ENCODE measurements at regions not wholly inside any gene's neighbourhood (a gene's known extent, or its start where the extent isn't known, plus 50 kb on each side); places are given as distances from the start of the nearest gene placed in this dataset.

DNA sequence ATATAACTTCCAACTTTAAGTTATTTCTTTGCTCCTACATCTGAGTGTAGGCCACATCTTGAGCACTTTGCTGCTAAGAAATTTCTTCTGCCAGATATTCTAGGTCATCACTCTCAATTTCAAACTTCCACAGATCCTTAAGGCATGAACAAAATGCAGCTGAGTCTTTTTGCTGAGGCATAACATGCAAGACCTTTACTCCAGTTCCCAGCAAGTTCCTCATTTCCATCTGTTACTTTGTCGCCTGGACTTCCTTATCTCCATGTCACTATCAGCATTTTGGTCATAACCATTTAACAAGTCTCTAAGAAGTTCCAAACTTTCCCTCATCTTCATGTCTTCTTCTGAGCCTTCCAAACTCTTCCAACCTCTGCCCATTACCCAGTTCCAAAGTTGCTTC, 1077.3 kb upstream of the TMEFF2 start (continued):
- TF ChIP-seq, protein P1, sequence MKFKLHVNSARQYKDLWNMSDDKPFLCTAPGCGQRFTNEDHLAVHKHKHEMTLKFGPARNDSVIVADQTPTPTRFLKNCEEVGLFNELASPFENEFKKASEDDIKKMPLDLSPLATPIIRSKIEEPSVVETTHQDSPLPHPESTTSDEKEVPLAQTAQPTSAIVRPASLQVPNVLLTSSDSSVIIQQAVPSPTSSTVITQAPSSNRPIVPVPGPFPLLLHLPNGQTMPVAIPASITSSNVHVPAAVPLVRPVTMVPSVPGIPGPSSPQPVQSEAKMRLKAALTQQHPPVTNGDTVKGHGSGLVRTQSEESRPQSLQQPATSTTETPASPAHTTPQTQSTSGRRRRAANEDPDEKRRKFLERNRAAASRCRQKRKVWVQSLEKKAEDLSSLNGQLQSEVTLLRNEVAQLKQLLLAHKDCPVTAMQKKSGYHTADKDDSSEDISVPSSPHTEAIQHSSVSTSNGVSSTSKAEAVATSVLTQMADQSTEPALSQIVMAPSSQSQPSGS (CRISPR knock-in tag; IDR thresholded peaks at IDR 0.05; ENCODE audit: borderline replicate concordance, low read depth): no peak

- ChIA-PET CTCF (no interaction called here), POLR2A (no interaction called here)
- H3K36me3 Mint-ChIP-seq: no peaks in the 10 kb centered on the region
- no peak for ATAC-seq
- no peaks in the 10 kb centered on the region; the same call in 1 of the 2 replicates for H3K27me3 Mint-ChIP-seq (ENCODE audit: low read depth)
- no peak overlapping the region for H3K4me3 Mint-ChIP-seq
- no peak overlapping the region for H3K27ac Mint-ChIP-seq
- H3K4me1 Mint-ChIP-seq: no peaks in the 10 kb centered on the region
- TF ChIP-seq ZNF671 (CRISPR knock-in tag; IDR thresholded peaks at IDR 0.05) (no peak), NFYB (CRISPR knock-in tag; conservative IDR thresholded peaks at IDR 0.05; ENCODE audit: low read depth) (no peak), NR3C1 (CRISPR knock-in tag; conservative IDR thresholded peaks at IDR 0.05; ENCODE audit: low read depth) (no peak), NR2C2 (CRISPR knock-in tag; IDR thresholded peaks at IDR 0.05) (no peak), CREM (CRISPR knock-in tag; IDR thresholded peaks at IDR 0.05) (no peak), TCF7 (CRISPR knock-in tag; IDR thresholded peaks at IDR 0.05; ENCODE audit: low read depth) (no peak), KAT7 (CRISPR knock-in tag; IDR thresholded peaks at IDR 0.05; ENCODE audit: borderline replicate concordance) (no peak), GTF2I (CRISPR knock-in tag; conservative IDR thresholded peaks at IDR 0.05) (no peak), ZNF423 (CRISPR knock-in tag; IDR thresholded peaks at IDR 0.05) (no peak)
- TF ChIP-seq, protein P2, sequence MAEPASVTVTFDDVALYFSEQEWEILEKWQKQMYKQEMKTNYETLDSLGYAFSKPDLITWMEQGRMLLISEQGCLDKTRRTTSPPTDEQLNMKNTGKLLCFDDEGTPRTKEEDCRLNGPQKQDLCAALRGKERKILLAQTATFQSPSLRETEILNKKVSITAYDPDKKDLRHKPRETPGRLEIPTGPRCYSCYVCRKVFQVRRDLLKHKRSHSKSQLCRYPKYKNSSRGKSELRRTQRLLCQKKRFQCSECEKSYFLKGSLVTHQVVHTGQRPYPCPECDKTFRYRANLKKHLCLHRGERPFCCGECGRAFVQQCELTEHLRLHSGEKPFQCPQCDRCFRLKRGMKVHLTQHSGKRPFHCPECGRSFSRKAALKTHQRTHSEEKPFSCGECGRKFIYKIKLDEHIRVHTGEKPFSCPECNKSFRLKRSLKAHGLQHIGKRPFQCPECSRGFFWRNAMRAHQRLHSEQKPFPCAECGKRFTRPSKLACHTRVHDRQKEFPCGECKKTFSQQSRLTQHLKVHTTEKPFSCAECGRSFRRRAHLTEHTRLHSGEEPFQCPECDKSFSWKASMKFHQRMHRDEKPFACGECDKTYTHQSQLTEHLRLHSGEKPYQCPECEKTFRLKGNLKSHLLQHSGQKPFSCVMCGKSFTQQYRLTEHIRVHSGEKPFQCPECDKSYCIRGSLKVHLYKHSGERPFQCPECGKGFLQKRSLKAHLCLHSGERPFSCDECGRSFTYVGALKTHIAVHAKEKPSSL (CRISPR knock-in tag; conservative IDR thresholded peaks at IDR 0.05): no peak
- no peak for DNase-seq (ENCODE audit: low spot score)
- H3K9me3 Mint-ChIP-seq: peaks cover 14% of the 10 kb centered on the region
Observed at GRCh38 chr2:193270816-193271215, 1076.1 kb upstream of the TMEFF2 start.

DNA sequence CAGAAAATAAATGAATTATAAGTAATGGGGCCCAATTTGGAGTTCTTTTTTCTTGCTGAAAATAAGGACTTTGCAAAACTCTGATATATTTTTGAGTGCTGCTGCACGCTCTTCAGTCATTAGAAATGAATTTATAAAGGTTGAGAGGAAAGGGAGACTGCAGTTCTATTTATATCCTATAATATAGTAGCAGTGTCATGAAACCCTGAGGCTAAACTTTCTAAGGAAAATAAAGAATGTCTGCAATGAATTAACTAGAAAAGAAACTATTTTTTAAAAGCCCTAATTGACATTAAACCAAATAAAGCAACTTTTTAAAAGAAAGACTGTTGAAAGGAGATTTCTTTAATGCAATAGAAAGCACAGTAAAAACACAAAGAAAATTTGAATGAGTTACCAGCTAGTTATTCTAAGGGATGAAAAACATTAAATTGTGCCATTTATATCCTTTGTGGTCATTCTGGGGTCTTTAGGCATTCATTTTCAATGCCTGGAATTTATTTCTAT, 1072.8 kb upstream of the TMEFF2 start:
- TF ChIP-seq, protein P3, sequence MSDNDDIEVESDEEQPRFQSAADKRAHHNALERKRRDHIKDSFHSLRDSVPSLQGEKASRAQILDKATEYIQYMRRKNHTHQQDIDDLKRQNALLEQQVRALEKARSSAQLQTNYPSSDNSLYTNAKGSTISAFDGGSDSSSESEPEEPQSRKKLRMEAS (CRISPR knock-in tag; IDR thresholded peaks at IDR 0.05): no peak
- no peak for TF ChIP-seq ATF1 (CRISPR knock-in tag; IDR thresholded peaks at IDR 0.05)
- TF ChIP-seq, protein P4, sequence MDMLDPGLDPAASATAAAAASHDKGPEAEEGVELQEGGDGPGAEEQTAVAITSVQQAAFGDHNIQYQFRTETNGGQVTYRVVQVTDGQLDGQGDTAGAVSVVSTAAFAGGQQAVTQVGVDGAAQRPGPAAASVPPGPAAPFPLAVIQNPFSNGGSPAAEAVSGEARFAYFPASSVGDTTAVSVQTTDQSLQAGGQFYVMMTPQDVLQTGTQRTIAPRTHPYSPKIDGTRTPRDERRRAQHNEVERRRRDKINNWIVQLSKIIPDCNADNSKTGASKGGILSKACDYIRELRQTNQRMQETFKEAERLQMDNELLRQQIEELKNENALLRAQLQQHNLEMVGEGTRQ (CRISPR knock-in tag; IDR thresholded peaks at IDR 0.05): no peak
- TF ChIP-seq JAZF1 (CRISPR knock-in tag; IDR thresholded peaks at IDR 0.05): no peak
- TF ChIP-seq NR3C1 (CRISPR knock-in tag; conservative IDR thresholded peaks at IDR 0.05; ENCODE audit: low read depth): no peak
- TF ChIP-seq AR (CRISPR knock-in tag; IDR thresholded peaks at IDR 0.05): no peak
- no peak for TF ChIP-seq GABPB1 (CRISPR knock-in tag; IDR thresholded peaks at IDR 0.05)
- TF ChIP-seq MLX (CRISPR knock-in tag; IDR thresholded peaks at IDR 0.05): no peak
- TF ChIP-seq, protein P5, sequence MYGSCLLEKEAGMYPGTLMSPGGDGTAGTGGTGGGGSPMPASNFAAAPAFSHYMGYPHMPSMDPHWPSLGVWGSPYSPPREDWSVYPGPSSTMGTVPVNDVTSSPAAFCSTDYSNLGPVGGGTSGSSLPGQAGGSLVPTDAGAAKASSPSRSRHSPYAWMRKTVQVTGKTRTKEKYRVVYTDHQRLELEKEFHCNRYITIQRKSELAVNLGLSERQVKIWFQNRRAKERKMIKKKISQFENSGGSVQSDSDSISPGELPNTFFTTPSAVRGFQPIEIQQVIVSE (CRISPR knock-in tag; IDR thresholded peaks at IDR 0.05; ENCODE audit: borderline replicate concordance): no peak
- Mint-ChIP-seq H3K27ac (no peak overlapping the region), H3K27me3 (ENCODE audit: low read depth) (no peaks in the 10 kb centered on the region; the same call in 1 of the 2 replicates), H3K4me1 (no peaks in the 10 kb centered on the region), H3K36me3 (no peaks in the 10 kb centered on the region), H3K4me3 (no peak overlapping the region), H3K9me3 (peaks cover 12% of the 10 kb centered on the region)
- ChIA-PET CTCF (no interaction called here), POLR2A (no interaction called here)
- ATAC-seq (no peak), DNase-seq (ENCODE audit: low spot score) (no peak)

Measured in WTC11 (cell line).